Peyer's patch (tissue), 4 donors: ENCODE measurements at regions not wholly inside any gene's neighbourhood (a gene's known extent, or its start where the extent isn't known, plus 50 kb on each side); places are given as distances from the start of the nearest gene placed in this dataset.

ENCODE experiments used
- DNase-seq, 3 donors: peaks; one replicate each; pipeline ENCODE4 v3.0.0-alpha.2; 2017 to 2019
- H3K27ac ChIP-seq, 4 donors: fragments of 200-600 bp; sonication (generic); one replicate each; pipeline ENCODE4 v1.5.1; 2016 to 2019
- H3K27me3 ChIP-seq, 2 donors: fragments of 200-600 bp; sonication (generic); one replicate each; pipeline ENCODE4 v1.5.1; 2019
- H3K36me3 ChIP-seq, 3 donors: fragments of 200-600 bp; sonication (generic); one replicate each; pipeline ENCODE4 v1.5.1; 2016 to 2019
- H3K4me1 ChIP-seq, 4 donors: fragments of 200-600 bp; sonication (generic); one replicate each; pipeline ENCODE4 v1.5.1; 2016 to 2019
- H3K4me3 ChIP-seq, 4 donors: fragments of 200-600 bp; sonication (generic); 1 replicate in 3 of 4; 2 replicates in 1 of 4; pipeline ENCODE4 v1.5.1; 2016 to 2019; ENCODE audit warnings: mild to moderate bottlenecking in 1 of 4
- H3K9me3 ChIP-seq, 4 donors: fragments of 200-600 bp; sonication (generic); one replicate each; pipeline ENCODE4 v1.5.1; 2016 to 2019; ENCODE audit warnings: mild to moderate bottlenecking in 1 of 4
- POLR2A ChIP-seq, 2 donors: fragments of 450-650 bp; IDR thresholded peaks; one replicate each; pipeline ENCODE4 v1.5.1; 2017; ENCODE audit warnings: antibody characterized with exemption in 2 of 2, mild to moderate bottlenecking in 2 of 2, moderate library complexity in 2 of 2
- TF ChIP-seq, protein P1 (sequence below), 6 experiments: fragments of 450-650 bp in 4 of 6; fragments of 200-600 bp in 2 of 6; sonication (generic) in 1 of 6; IDR thresholded peaks; one replicate each; pipeline ENCODE4 v1.5.1; 2017 to 2019; ENCODE audit warnings: antibody characterized with exemption in 6 of 6, mild to moderate bottlenecking in 3 of 6, moderate library complexity in 1 of 6

DNA sequence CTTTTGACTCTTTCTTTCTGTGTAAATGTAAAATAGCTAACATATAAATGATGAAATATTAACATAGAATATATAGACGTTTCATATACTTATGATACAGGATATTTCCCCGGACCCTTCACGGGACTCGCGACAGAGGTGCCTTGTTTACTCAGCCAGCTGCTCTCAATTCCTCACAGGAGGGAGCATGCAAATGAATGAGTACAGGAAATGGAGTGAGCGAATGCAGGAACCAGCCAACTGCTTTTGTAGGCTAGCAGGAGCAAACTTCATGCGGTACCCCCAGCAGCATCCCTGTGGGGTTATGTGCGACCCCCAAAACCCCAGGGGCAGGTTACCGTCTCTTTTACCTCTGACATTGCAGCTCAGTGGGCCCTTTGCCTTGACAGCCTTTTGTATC lies 110.3 kb upstream of the PDHA2 start:
- Histone ChIP-seq H3K9me3 (no peaks in the 10 kb centered on the region), H3K4me3 (no peak overlapping the region), H3K27me3 (no peaks in the 10 kb centered on the region), H3K4me1 (no peaks in the 10 kb centered on the region), H3K36me3 (no peaks in the 10 kb centered on the region), H3K27ac (no peak overlapping the region)
- DNase-seq = no peak
- TF ChIP-seq, protein P1, sequence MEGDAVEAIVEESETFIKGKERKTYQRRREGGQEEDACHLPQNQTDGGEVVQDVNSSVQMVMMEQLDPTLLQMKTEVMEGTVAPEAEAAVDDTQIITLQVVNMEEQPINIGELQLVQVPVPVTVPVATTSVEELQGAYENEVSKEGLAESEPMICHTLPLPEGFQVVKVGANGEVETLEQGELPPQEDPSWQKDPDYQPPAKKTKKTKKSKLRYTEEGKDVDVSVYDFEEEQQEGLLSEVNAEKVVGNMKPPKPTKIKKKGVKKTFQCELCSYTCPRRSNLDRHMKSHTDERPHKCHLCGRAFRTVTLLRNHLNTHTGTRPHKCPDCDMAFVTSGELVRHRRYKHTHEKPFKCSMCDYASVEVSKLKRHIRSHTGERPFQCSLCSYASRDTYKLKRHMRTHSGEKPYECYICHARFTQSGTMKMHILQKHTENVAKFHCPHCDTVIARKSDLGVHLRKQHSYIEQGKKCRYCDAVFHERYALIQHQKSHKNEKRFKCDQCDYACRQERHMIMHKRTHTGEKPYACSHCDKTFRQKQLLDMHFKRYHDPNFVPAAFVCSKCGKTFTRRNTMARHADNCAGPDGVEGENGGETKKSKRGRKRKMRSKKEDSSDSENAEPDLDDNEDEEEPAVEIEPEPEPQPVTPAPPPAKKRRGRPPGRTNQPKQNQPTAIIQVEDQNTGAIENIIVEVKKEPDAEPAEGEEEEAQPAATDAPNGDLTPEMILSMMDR (IDR thresholded peaks at IDR 0.05) = no peak
- no peak for TF ChIP-seq POLR2A (IDR thresholded peaks at IDR 0.05)

DNA sequence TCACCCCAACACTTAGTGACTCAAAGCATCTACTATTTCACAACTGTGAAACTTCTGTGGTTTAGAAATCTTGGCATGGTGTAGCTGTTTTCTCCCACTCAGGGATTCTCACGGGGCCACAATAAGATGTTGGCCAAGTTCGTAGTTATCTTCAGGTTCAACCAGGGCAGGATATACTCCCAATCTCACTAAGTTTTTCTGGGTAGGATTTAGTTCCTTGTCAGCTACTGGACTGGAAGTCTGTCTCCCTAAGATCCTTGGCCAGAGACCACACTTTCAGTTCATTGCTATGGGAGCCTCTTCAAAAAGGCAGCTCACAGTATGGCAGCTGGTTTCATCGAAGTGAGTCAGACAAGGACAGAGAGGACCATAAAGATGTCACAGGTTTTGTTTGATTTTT lies 111.7 kb upstream of the PDHA2 start:
- no peak for TF ChIP-seq POLR2A (IDR thresholded peaks at IDR 0.05)
- TF ChIP-seq, protein P1 (IDR thresholded peaks at IDR 0.05) = no peak
- Histone ChIP-seq H3K4me1 (no peaks in the 10 kb centered on the region), H3K9me3 (no peaks in the 10 kb centered on the region), H3K27ac (no peak overlapping the region), H3K27me3 (no peaks in the 10 kb centered on the region), H3K36me3 (no peaks in the 10 kb centered on the region), H3K4me3 (no peak overlapping the region)
- no peak for DNase-seq

DNA sequence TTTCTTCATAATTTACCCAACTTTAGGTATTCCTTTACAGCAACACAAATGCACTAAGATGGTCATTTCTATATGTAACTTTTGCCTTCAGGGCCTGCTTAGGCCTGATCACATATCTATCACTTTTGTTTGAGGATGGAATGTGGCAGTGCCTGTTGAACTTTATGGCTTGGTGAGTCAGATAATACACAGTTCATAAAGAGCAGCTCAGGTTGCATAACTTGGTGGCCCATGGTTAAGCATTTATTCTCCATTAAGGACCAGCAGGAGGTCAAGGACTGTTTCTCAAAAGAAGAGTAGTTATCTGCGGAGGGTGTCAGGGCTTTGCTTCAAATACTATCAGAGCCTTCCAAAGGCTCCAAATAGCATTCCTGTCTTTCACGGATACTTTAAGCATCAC lies 124.1 kb upstream of the PDHA2 start:
- H3K4me1 ChIP-seq = no peaks in the 10 kb centered on the region
- no peak for DNase-seq
- TF ChIP-seq, protein P1 (IDR thresholded peaks at IDR 0.05) = no peak
- no peak for TF ChIP-seq POLR2A (IDR thresholded peaks at IDR 0.05)
- no peaks in the 10 kb centered on the region for H3K9me3 ChIP-seq
- no peaks in the 10 kb centered on the region for H3K36me3 ChIP-seq
- no peak overlapping the region for H3K4me3 ChIP-seq
- H3K27me3 ChIP-seq = no peaks in the 10 kb centered on the region
- H3K27ac ChIP-seq = no peak overlapping the region

- H3K4me1 ChIP-seq = no peaks in the 10 kb centered on the region
- H3K4me3 ChIP-seq = no peak overlapping the region
- no peak for TF ChIP-seq POLR2A (IDR thresholded peaks at IDR 0.05)
- TF ChIP-seq, protein P1 (IDR thresholded peaks at IDR 0.05) = no peak
These were observed 125.3 kb upstream of the PDHA2 start for GRCh38 chr4:95714571-95714970.

GRCh38 chr4:95705323-95705722 lies 134.6 kb upstream of the PDHA2 start:
- Histone ChIP-seq H3K36me3 (no peaks in the 10 kb centered on the region), H3K4me1 (no peaks in the 10 kb centered on the region), H3K27ac (no peak overlapping the region), H3K27me3 (no peaks in the 10 kb centered on the region), H3K9me3 (no peaks in the 10 kb centered on the region), H3K4me3 (no peak overlapping the region)
- no peak for TF ChIP-seq POLR2A (IDR thresholded peaks at IDR 0.05)
- TF ChIP-seq, protein P1 (IDR thresholded peaks at IDR 0.05) = no peak
- DNase-seq = no peak

More at GRCh38 chr4:95714571-95714970, 125.3 kb upstream of the PDHA2 start:
- no peak overlapping the region for H3K27ac ChIP-seq
- H3K36me3 ChIP-seq = no peaks in the 10 kb centered on the region
- no peak for DNase-seq
- H3K9me3 ChIP-seq = no peaks in the 10 kb centered on the region
- no peaks in the 10 kb centered on the region for H3K27me3 ChIP-seq
